Glutamatergic neuron (in vitro differentiated cells): ENCODE measurements at regions not wholly inside any gene's neighbourhood (a gene's known extent, or its start where the extent isn't known, plus 50 kb on each side); places are given as distances from the start of the nearest gene placed in this dataset.

Source experiments
- DNase-seq: peaks from one replicate; pipeline ENCODE4 v3.0.0; 2022
- H3K27ac Mint-ChIP-seq: one replicate; pipeline ENCODE4 v1.8.0; 2020; ENCODE audit warnings: mild to moderate bottlenecking, mixed read lengths, inconsistent platforms; ENCODE audit not compliant: unreplicated experiment
- H3K27me3 Mint-ChIP-seq: one replicate; pipeline ENCODE4 v1.8.0; 2020; ENCODE audit warnings: mild to moderate bottlenecking, moderate library complexity, mixed read lengths, inconsistent platforms; ENCODE audit not compliant: unreplicated experiment
- H3K36me3 Mint-ChIP-seq: one replicate; pipeline ENCODE4 v1.8.0; 2020; ENCODE audit warnings: mild to moderate bottlenecking, mixed read lengths, inconsistent platforms; ENCODE audit not compliant: unreplicated experiment
- H3K4me1 Mint-ChIP-seq: one replicate; pipeline ENCODE4 v1.8.0; 2020; ENCODE audit warnings: mild to moderate bottlenecking, low read depth, mixed read lengths, inconsistent platforms; ENCODE audit not compliant: unreplicated experiment
- H3K4me3 Mint-ChIP-seq: one replicate; pipeline ENCODE4 v1.8.0; 2020; ENCODE audit warnings: mild to moderate bottlenecking, mixed read lengths, inconsistent platforms; ENCODE audit not compliant: unreplicated experiment
- H3K9me3 Mint-ChIP-seq: one replicate; pipeline ENCODE4 v1.8.0; 2020; ENCODE audit warnings: mild to moderate bottlenecking, moderate library complexity, mixed read lengths, inconsistent platforms; ENCODE audit not compliant: unreplicated experiment
- TF ChIP-seq, protein P1 (sequence below): fragments of 200-600 bp; sonication (generic); IDR thresholded peaks from one replicate; pipeline ENCODE4 v1.5.0; 2021; ENCODE audit not compliant: partially characterized antibody, unreplicated experiment

DNA sequence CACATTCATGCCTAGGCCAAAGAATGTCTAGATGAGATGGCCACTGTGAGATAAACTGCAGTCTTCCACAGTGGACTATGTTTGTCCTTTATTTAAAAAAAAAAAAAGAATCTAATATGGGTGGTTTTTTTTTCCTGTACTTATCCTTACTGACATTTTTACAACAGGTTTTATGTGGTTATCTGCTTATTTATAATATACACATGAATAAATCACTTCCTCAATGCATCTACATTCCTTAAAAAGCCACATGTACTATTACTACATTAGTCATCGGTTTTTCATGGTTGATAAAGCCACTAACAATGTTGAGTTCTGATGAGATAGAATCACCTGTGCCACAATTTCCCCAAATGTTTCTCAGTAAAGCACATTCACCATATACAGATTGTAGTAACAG, 341.3 kb upstream of the THBS1 start:
- H3K36me3 Mint-ChIP-seq, result no peaks in the 10 kb centered on the region
- DNase-seq, result no peak
- no peaks in the 10 kb centered on the region for H3K4me1 Mint-ChIP-seq
- TF ChIP-seq, protein P1, sequence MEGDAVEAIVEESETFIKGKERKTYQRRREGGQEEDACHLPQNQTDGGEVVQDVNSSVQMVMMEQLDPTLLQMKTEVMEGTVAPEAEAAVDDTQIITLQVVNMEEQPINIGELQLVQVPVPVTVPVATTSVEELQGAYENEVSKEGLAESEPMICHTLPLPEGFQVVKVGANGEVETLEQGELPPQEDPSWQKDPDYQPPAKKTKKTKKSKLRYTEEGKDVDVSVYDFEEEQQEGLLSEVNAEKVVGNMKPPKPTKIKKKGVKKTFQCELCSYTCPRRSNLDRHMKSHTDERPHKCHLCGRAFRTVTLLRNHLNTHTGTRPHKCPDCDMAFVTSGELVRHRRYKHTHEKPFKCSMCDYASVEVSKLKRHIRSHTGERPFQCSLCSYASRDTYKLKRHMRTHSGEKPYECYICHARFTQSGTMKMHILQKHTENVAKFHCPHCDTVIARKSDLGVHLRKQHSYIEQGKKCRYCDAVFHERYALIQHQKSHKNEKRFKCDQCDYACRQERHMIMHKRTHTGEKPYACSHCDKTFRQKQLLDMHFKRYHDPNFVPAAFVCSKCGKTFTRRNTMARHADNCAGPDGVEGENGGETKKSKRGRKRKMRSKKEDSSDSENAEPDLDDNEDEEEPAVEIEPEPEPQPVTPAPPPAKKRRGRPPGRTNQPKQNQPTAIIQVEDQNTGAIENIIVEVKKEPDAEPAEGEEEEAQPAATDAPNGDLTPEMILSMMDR, result no peak
- no peak overlapping the region for H3K27ac Mint-ChIP-seq
- H3K9me3 Mint-ChIP-seq, result peaks cover 1% of the 10 kb centered on the region
- no peaks in the 10 kb centered on the region for H3K27me3 Mint-ChIP-seq
- no peak overlapping the region for H3K4me3 Mint-ChIP-seq

DNA sequence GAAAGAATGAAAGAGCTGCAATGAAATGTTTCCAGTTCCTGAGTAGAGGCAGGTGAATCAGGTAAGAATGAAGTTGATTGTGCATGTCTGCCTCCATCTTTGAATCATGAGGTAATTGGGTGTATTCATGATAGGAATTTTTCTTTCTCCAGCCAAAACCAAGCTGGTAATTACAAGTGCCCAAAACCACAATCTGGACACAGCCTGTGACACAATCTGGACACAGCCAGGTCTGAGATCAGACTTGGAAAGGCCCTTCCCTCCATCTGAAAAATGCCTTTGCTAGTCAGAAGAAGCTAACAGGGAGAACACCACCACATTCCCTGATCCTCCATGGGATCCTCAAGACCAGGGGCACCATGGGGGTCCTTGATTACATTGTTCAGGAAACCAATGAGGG, 338.5 kb upstream of the THBS1 start:
- Mint-ChIP-seq H3K36me3 (no peaks in the 10 kb centered on the region), H3K27me3 (no peaks in the 10 kb centered on the region), H3K4me3 (no peak overlapping the region), H3K4me1 (no peaks in the 10 kb centered on the region), H3K9me3 (peaks cover 1% of the 10 kb centered on the region), H3K27ac (no peak overlapping the region)
- no peak for DNase-seq
- TF ChIP-seq, protein P1, result no peak

DNA sequence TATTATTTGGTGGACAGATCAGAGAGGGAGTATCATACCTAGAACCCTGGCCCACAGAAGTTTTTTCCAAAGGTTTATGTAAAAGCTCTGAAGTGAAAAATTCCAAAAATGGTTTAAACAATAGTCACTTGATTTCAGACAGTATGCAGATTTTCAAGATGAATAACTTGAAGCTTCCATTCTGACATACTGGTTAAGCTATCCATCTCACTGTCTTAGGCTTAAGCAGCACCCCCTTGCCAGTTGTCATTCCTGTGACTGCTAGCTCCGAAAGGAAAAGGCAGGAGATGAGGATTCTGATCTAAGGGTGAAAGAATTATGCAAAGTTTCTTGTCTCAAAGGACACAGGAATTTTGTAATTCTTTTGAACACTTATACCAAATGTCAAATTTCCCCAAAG, 337.5 kb upstream of the THBS1 start:
- no peak overlapping the region for H3K4me3 Mint-ChIP-seq
- TF ChIP-seq, protein P1, result no peak
- no peaks in the 10 kb centered on the region for H3K36me3 Mint-ChIP-seq
- H3K27ac Mint-ChIP-seq, result no peak overlapping the region
- H3K9me3 Mint-ChIP-seq, result peaks cover 1% of the 10 kb centered on the region
- DNase-seq, result no peak
- H3K4me1 Mint-ChIP-seq, result no peaks in the 10 kb centered on the region
- H3K27me3 Mint-ChIP-seq, result no peaks in the 10 kb centered on the region

DNA sequence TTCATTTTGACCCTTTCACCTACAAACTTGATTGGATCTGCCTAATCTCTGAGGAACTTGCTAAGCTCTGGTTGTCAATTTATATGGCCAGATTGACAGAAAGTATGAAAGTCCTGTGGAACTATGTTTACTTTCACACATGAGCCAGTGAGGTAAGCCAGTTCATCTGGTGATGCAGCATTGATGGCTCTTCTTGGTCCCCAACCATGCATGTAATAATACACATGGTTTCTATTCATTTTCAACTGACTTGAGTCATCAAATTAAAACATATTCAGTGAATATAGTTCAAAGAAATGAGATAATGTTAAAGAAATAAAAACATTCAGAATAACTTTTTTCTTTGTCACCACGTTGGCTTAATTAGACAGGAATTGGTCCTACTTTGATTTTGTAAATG, 336.1 kb upstream of the THBS1 start:
- Mint-ChIP-seq H3K27me3 (no peaks in the 10 kb centered on the region), H3K27ac (no peak overlapping the region), H3K36me3 (no peaks in the 10 kb centered on the region), H3K4me3 (no peak overlapping the region), H3K9me3 (peaks cover 1% of the 10 kb centered on the region), H3K4me1 (no peaks in the 10 kb centered on the region)
- TF ChIP-seq, protein P1, result no peak
- DNase-seq, result no peak

DNA sequence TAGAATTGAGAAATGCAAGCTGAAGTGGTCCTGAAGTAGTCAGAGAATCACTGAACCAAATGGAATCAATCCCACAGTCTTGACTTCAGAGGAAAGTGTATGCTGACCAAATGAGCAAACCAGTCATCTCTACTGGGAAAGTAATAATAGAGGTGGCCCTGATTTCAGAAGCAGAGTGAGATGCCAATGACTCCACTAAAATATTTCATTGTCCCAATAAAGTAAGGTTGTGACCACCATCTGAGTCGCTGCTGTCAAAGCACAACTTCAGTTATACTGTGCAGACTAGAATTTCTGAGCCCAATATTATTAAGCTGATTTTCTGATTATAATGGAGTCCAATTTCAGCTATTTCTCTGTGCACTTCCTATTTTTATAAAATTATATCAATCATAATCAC, 334.4 kb upstream of the THBS1 start:
- no peak for DNase-seq
- Mint-ChIP-seq H3K36me3 (no peaks in the 10 kb centered on the region), H3K4me3 (no peak overlapping the region), H3K27me3 (no peaks in the 10 kb centered on the region), H3K9me3 (peaks cover 1% of the 10 kb centered on the region), H3K4me1 (no peaks in the 10 kb centered on the region), H3K27ac (no peak overlapping the region)
- TF ChIP-seq, protein P1, result no peak
